CD14-positive monocyte (primary cell): ENCODE measurements at regions not wholly inside any gene's neighbourhood (a gene's known extent, or its start where the extent isn't known, plus 50 kb on each side); places are given as distances from the start of the nearest gene placed in this dataset.

Source experiments
- DNase-seq, 3 donors: peaks; one replicate each; pipeline ENCODE4 v3.0.0-alpha.2; 2011 to 2022
- H2AFZ ChIP-seq: 2 replicates; pipeline ENCODE4 v1.6.0; 2012; ENCODE audit warnings: mild to moderate bottlenecking, low read depth, low read length, inconsistent platforms; ENCODE audit not compliant: insufficient read depth, poor library complexity, severe bottlenecking
- H3K27ac ChIP-seq, 2 donors: 1 replicate in 1 of 2; 2 replicates in 1 of 2; pipeline ENCODE4 v1.5.1; 2012 to 2013; ENCODE audit warnings: low read length in 2 of 2, control low read depth in 1 of 2, inconsistent platforms in 1 of 2, low read depth in 1 of 2, mild to moderate bottlenecking in 1 of 2
- H3K27me3 ChIP-seq, 2 donors: one replicate each; pipeline versions ENCODE4 v1.6.0 to v1.6.1; 2011 to 2013; ENCODE audit warnings: low read length in 2 of 2; ENCODE audit not compliant: control insufficient read depth in 2 of 2, insufficient read depth in 2 of 2
- H3K36me3 ChIP-seq, 2 donors: replicated peaks in 1 of 2; 1 replicate in 1 of 2; 2 replicates in 1 of 2; pipeline versions ENCODE4 v1.5.1 to v1.6.1; 2012 to 2013; ENCODE audit warnings: low read length in 2 of 2, control low read depth in 1 of 2, inconsistent platforms in 1 of 2, mild to moderate bottlenecking in 1 of 2; ENCODE audit not compliant: insufficient read depth in 2 of 2, control insufficient read depth in 1 of 2
- H3K4me1 ChIP-seq, 2 donors: 1 replicate in 1 of 2; 2 replicates in 1 of 2; pipeline versions ENCODE4 v1.5.1 to v1.6.1; 2012 to 2013; ENCODE audit warnings: low read length in 2 of 2, control low read depth in 1 of 2, inconsistent platforms in 1 of 2, mild to moderate bottlenecking in 1 of 2, moderate library complexity in 1 of 2; ENCODE audit not compliant: insufficient read depth in 2 of 2, control insufficient read depth in 1 of 2
- H3K4me2 ChIP-seq: replicated peaks from 2 replicates; pipeline ENCODE3; 2012; ENCODE audit warnings: low read length, moderate library complexity, mild to moderate bottlenecking; ENCODE audit not compliant: poor library complexity, severe bottlenecking; ENCODE audit errors: extremely low read depth
- H3K4me3 ChIP-seq, 3 experiments: fragments of 200-600 bp in 1 of 3; sonication (generic) in 1 of 3; replicated peaks in 1 of 3; 1 replicate in 2 of 3; 2 replicates in 1 of 3; pipeline ENCODE4 v1.5.1; 2011 to 2013; ENCODE audit warnings: low read length in 3 of 3, mild to moderate bottlenecking in 3 of 3, control low read depth in 2 of 3, low read depth in 2 of 3, inconsistent platforms in 1 of 3, moderate library complexity in 1 of 3
- H3K79me2 ChIP-seq: 2 replicates; pipeline ENCODE4 v1.6.0; 2012; ENCODE audit warnings: mild to moderate bottlenecking, control low read depth, inconsistent platforms, low read length, moderate library complexity; ENCODE audit not compliant: insufficient read depth
- H3K9ac ChIP-seq: 2 replicates; pipeline ENCODE4 v1.6.0; 2017; ENCODE audit warnings: low read length, mild to moderate bottlenecking; ENCODE audit not compliant: insufficient read depth, poor library complexity, severe bottlenecking
- H3K9me3 ChIP-seq, 2 donors: replicated peaks in 1 of 2; 1 replicate in 1 of 2; 2 replicates in 1 of 2; pipeline versions ENCODE4 v1.5.1 to v1.6.1; 2012 to 2013; ENCODE audit warnings: low read length in 2 of 2, control low read depth in 1 of 2; ENCODE audit not compliant: control insufficient read depth in 1 of 2, insufficient read depth in 1 of 2
- H4K20me1 ChIP-seq: 2 replicates; pipeline ENCODE4 v1.6.0; 2012; ENCODE audit warnings: mild to moderate bottlenecking, low read length, control low read depth, moderate library complexity; ENCODE audit not compliant: insufficient read depth
- H3K27ac Mint-ChIP-seq, 7 donors: one replicate each; pipeline ENCODE4 v1.8.0; 2020; ENCODE audit warnings: mild to moderate bottlenecking in 7 of 7, mixed read lengths in 7 of 7, moderate library complexity in 6 of 7, inconsistent platforms in 2 of 7
- H3K27me3 Mint-ChIP-seq, 3 donors: one replicate each; pipeline ENCODE4 v1.8.0; 2021 to 2022; ENCODE audit warnings: low read depth in 3 of 3, mild to moderate bottlenecking in 3 of 3, mixed read lengths in 3 of 3, moderate library complexity in 3 of 3, inconsistent platforms in 1 of 3
- H3K36me3 Mint-ChIP-seq, 2 donors: one replicate each; pipeline ENCODE4 v1.8.0; 2020; ENCODE audit warnings: mixed read lengths in 2 of 2, inconsistent platforms in 1 of 2, mild to moderate bottlenecking in 1 of 2
- H3K4me1 Mint-ChIP-seq: one replicate; pipeline ENCODE4 v1.8.0; 2020; ENCODE audit warnings: mild to moderate bottlenecking, mixed read lengths
- H3K4me3 Mint-ChIP-seq, 2 donors: one replicate each; pipeline ENCODE4 v1.8.0; 2020; ENCODE audit warnings: mild to moderate bottlenecking in 2 of 2, mixed read lengths in 2 of 2, moderate library complexity in 1 of 2
- H3K9me3 Mint-ChIP-seq, 7 donors: one replicate each; pipeline ENCODE4 v1.8.0; 2020 to 2022; ENCODE audit warnings: mixed read lengths in 7 of 7, mild to moderate bottlenecking in 6 of 7, moderate library complexity in 6 of 7, inconsistent platforms in 2 of 7
- CTCF ChIP-seq: fragments of 200-600 bp; IDR thresholded peaks from one replicate; pipeline ENCODE4 v1.8.0; 2022; ENCODE audit warnings: antibody characterized with exemption, mild to moderate bottlenecking
- WGBS: methylation state at CpG from one replicate; pipeline ENCODE4 v1.1.5; 2013; ENCODE audit warnings: missing lambda C conversion rate; ENCODE audit not compliant: insufficient coverage; 5-methylcytosine and 5-hydroxymethylcytosine counted together
- intact Hi-C, 2 donors: fragments of 100-400 bp; cut with micrococcal nuclease; formaldehyde crosslinking; loops; one replicate each; pipeline versions ENCODE4 v1.15.0 to v1.15.1; 2023

GRCh38 chr4:43276321-43276720 lies 383.8 kb downstream of the GRXCR1 start:
- H3K27me3 ChIP-seq, result no peaks in the 10 kb centered on the region
- Mint-ChIP-seq H3K27me3 (peaks cover 0 to 3% (median 0%) of the 10 kb centered on the region in 3 donors), H3K27ac (no peak overlapping the region), H3K4me3 (no peak overlapping the region), H3K36me3 (no peaks in the 10 kb centered on the region), H3K9me3 (peaks cover 0 to 8% (median 1%) of the 10 kb centered on the region in 7 donors), H3K4me1 (no peaks in the 10 kb centered on the region)
- no peak overlapping the region for H3K4me2 ChIP-seq
- no peak overlapping the region for H2AFZ ChIP-seq
- DNase-seq, result no peak
- no peaks in the 10 kb centered on the region for H3K4me1 ChIP-seq
- no peaks in the 10 kb centered on the region for H3K36me3 ChIP-seq
- H3K27ac ChIP-seq, result no peak overlapping the region
- no peak overlapping the region for H3K9ac ChIP-seq
- H3K9me3 ChIP-seq, result peaks cover 0 to 3% of the 10 kb centered on the region in 2 donors
- no peaks in the 10 kb centered on the region for H4K20me1 ChIP-seq
- intact Hi-C loops, result no loop called here
- H3K4me3 ChIP-seq, result no peak overlapping the region
- no peak for TF ChIP-seq CTCF
- WGBS, result no CpG with 5 or more reads among the region's 1 CpG
- H3K79me2 ChIP-seq, result no peaks in the 10 kb centered on the region

- Histone ChIP-seq H3K27me3 (no peaks in the 10 kb centered on the region), H4K20me1 (no peaks in the 10 kb centered on the region), H3K9ac (no peak overlapping the region), H3K4me1 (no peaks in the 10 kb centered on the region), H3K27ac (no peak overlapping the region), H3K4me3 (no peak overlapping the region), H2AFZ (no peak overlapping the region), H3K36me3 (no peaks in the 10 kb centered on the region), H3K9me3 (peaks cover 0 to 3% of the 10 kb centered on the region in 2 donors), H3K79me2 (no peaks in the 10 kb centered on the region), H3K4me2 (no peak overlapping the region)
- no CpG with 5 or more reads among the region's 1 CpG for WGBS
- Mint-ChIP-seq H3K36me3 (no peaks in the 10 kb centered on the region), H3K27ac (no peak overlapping the region), H3K4me3 (no peak overlapping the region), H3K9me3 (peaks cover 0 to 8% (median 1%) of the 10 kb centered on the region in 7 donors), H3K4me1 (no peaks in the 10 kb centered on the region), H3K27me3 (peaks cover 0 to 3% (median 0%) of the 10 kb centered on the region in 3 donors)
- no peak for TF ChIP-seq CTCF
- intact Hi-C loops, result no loop called here
- DNase-seq, result no peak
Measured at GRCh38 chr4:43277003-43277402, 384.5 kb downstream of the GRXCR1 start.
